Activated T-cell treated with anti-CD3 and anti-CD28 coated beads, Interleukin-2, amount 50 U/mL, for 72 hours (primary cell): ENCODE measurements at regions not wholly inside any gene's neighbourhood (a gene's known extent, or its start where the extent isn't known, plus 50 kb on each side); places are given as distances from the start of the nearest gene placed in this dataset.

Experiments
- ATAC-seq, 2 donors: fragments of 150-1000 bp; cut with Tn5 transposase; replicated peaks in 1 of 2; 2 replicates each; pipeline ENCODE4 v1.10.0; 2021; ENCODE audit warnings: moderate library complexity in 2 of 2, mild to moderate bottlenecking in 1 of 2
- DNase-seq, 2 donors: peaks; one replicate each; pipeline ENCODE4 v3.0.0; 2021 to 2022; ENCODE audit warnings: mixed read lengths in 1 of 2
- H3K27ac Mint-ChIP-seq: one replicate; pipeline ENCODE4 v1.8.0; 2022; ENCODE audit warnings: mild to moderate bottlenecking, moderate library complexity, mixed read lengths
- H3K27me3 Mint-ChIP-seq: one replicate; pipeline ENCODE4 v1.8.0; 2022; ENCODE audit warnings: low read depth, mixed read lengths
- H3K36me3 Mint-ChIP-seq, 2 donors: one replicate each; pipeline ENCODE4 v1.8.0; 2022; ENCODE audit warnings: mixed read lengths in 2 of 2, mild to moderate bottlenecking in 1 of 2; ENCODE audit not compliant: insufficient read depth in 2 of 2
- H3K4me1 Mint-ChIP-seq: one replicate; pipeline ENCODE4 v1.8.0; 2022; ENCODE audit warnings: low read depth, mixed read lengths
- H3K4me3 Mint-ChIP-seq, 2 donors: one replicate each; pipeline ENCODE4 v1.8.0; 2022; ENCODE audit warnings: mild to moderate bottlenecking in 2 of 2, mixed read lengths in 2 of 2, moderate library complexity in 2 of 2
- H3K9me3 Mint-ChIP-seq, 2 donors: one replicate each; pipeline ENCODE4 v1.8.0; 2022; ENCODE audit warnings: mixed read lengths in 2 of 2

- Mint-ChIP-seq H3K27ac (no peak overlapping the region), H3K27me3 (peaks cover 4% of the 10 kb centered on the region), H3K4me1 (no peaks in the 10 kb centered on the region), H3K9me3 (no peaks in the 10 kb centered on the region), H3K4me3 (no peak overlapping the region), H3K36me3 (no peaks in the 10 kb centered on the region)
- ATAC-seq (no peak), DNase-seq (no peak)
These were observed 390.4 kb downstream of the TLE4 start for GRCh38 chr9:79962150-79962549.

DNA sequence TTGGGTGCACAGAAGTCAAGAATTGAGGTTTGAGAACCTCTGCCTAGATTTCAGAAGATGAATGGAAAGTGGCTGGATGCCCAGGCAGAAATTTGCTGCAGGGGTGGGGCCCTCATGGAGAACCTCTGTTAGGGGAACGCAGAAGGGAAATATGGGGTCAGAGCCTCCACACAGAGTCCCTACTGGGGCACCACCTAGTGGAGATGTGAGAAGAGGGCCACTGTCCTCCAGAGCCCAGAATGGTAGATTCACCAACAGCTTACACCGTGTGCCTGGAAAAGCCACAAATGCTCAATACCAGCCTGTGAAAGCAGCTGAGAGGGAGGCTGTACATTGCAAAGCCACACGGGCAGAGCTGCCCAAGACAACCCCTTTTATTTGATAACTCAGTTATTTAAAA lies 383.5 kb downstream of the TLE4 start:
- Mint-ChIP-seq H3K9me3 (peaks cover 4 to 5% of the 10 kb centered on the region in 2 donors), H3K4me3 (no peak overlapping the region), H3K36me3 (peaks cover 4 to 5% of the 10 kb centered on the region in 2 donors), H3K4me1 (no peaks in the 10 kb centered on the region), H3K27me3 (no peaks in the 10 kb centered on the region), H3K27ac (no peak overlapping the region)
- DNase-seq (peak; percentile 2 to 10), ATAC-seq (no peak)

GRCh38 chr9:79953908-79954307 lies 382.1 kb downstream of the TLE4 start:
- Mint-ChIP-seq H3K4me1 (no peaks in the 10 kb centered on the region), H3K27ac (no peak overlapping the region), H3K9me3 (peaks cover 4 to 5% of the 10 kb centered on the region in 2 donors), H3K36me3 (peaks cover 4 to 5% of the 10 kb centered on the region in 2 donors), H3K27me3 (no peaks in the 10 kb centered on the region), H3K4me3 (no peak overlapping the region)
- no peak for ATAC-seq
- DNase-seq = no peak

DNA sequence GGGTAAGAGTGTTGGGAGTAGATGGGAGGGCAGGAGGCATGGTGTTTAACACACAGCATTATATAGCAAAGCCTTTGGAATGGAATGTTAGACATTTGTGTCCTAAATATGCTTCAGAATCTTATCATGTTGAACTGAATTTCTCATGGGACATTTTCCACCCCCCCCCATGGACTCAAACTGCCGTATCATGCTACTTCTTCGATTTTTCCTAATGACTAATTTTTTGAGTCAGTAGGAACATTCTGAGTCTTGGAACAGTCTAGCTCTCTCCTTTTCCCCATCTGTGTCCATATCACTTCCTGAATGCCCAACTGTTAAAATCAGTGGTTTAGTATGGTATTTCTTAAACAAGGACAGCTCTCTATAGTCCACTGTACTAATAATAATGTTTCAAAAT lies 380.6 kb downstream of the TLE4 start:
- H3K9me3 Mint-ChIP-seq = peaks cover 4 to 5% of the 10 kb centered on the region in 2 donors
- peaks cover 4 to 5% of the 10 kb centered on the region in 2 donors for H3K36me3 Mint-ChIP-seq
- no peak overlapping the region for H3K27ac Mint-ChIP-seq
- DNase-seq (no peak), ATAC-seq (no peak)
- no peaks in the 10 kb centered on the region for H3K27me3 Mint-ChIP-seq
- H3K4me3 Mint-ChIP-seq = no peak overlapping the region
- no peaks in the 10 kb centered on the region for H3K4me1 Mint-ChIP-seq

- Mint-ChIP-seq H3K27ac (no peak overlapping the region), H3K4me3 (no peak overlapping the region), H3K27me3 (no peaks in the 10 kb centered on the region), H3K36me3 (no peaks in the 10 kb centered on the region), H3K4me1 (no peaks in the 10 kb centered on the region), H3K9me3 (no peaks in the 10 kb centered on the region)
- DNase-seq = no peak
- no peak for ATAC-seq
These were observed 374.9 kb downstream of the TLE4 start for GRCh38 chr9:79946712-79947111.

DNA sequence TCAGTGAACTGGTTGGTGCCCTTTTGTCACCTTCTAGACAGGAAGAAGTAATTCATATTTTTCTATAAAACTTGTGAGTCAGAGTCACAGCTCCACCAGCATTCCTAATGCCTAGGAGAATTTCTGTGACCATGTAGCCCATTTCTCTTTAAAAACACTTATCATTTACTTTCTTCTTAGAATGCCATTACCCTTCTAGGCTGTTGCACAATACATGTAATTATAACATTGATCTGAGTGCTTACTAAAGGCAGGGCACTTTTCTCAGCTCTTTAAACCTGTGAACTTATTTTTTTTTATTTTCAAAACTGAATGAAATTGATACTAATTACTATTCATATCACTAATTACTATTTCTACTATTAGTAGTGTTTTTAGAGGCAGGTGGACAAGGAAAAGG lies 373.7 kb downstream of the TLE4 start:
- Mint-ChIP-seq H3K27me3 (no peaks in the 10 kb centered on the region), H3K4me1 (no peaks in the 10 kb centered on the region), H3K9me3 (no peaks in the 10 kb centered on the region), H3K36me3 (no peaks in the 10 kb centered on the region), H3K4me3 (no peak overlapping the region), H3K27ac (no peak overlapping the region)
- DNase-seq (no peak), ATAC-seq (no peak)

DNA sequence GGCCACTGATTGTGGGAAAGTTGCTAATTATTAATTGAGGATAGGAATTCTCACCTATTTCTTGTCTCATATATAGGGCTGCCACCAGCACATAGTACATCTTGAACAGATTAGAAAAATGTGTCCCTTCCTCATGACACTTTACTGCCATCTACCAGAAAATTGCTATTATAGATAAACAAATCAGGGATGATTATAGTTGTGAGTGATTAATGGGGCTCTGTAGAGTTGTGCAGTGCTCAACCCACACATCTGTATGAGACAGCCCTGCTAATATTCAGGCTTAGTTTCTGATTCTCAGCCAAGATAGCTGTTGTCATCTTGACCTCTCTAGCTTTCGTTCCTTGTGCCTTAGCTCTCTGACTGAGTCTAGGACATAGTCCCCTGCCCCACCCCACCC lies 373.3 kb downstream of the TLE4 start:
- Mint-ChIP-seq H3K4me1 (no peaks in the 10 kb centered on the region), H3K4me3 (no peak overlapping the region), H3K27me3 (no peaks in the 10 kb centered on the region), H3K9me3 (no peaks in the 10 kb centered on the region), H3K36me3 (no peaks in the 10 kb centered on the region), H3K27ac (no peak overlapping the region)
- ATAC-seq = no peak
- no peak for DNase-seq

DNA sequence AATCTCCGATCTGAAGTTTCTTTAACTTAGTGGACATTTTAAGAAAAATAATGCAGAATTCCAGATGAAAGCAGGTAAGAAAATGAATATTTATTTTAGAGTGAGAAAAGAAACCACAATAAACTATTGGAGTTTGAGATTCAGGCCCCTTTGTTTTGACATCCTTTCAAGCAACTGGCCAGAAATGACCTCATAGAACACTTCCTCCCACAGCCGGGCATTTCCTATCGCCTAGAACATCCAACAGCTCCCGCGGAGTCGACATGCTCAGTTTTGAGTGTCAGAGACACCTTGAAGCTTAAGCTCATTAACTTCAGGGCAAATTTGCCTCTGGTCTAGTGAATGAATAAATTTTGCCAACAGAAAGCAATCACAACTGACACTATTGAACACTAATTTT lies 369.2 kb downstream of the TLE4 start:
- Mint-ChIP-seq H3K4me3 (no peak overlapping the region), H3K9me3 (no peaks in the 10 kb centered on the region), H3K4me1 (no peaks in the 10 kb centered on the region), H3K36me3 (no peaks in the 10 kb centered on the region), H3K27ac (no peak overlapping the region), H3K27me3 (no peaks in the 10 kb centered on the region)
- ATAC-seq = no peak
- no peak for DNase-seq

DNA sequence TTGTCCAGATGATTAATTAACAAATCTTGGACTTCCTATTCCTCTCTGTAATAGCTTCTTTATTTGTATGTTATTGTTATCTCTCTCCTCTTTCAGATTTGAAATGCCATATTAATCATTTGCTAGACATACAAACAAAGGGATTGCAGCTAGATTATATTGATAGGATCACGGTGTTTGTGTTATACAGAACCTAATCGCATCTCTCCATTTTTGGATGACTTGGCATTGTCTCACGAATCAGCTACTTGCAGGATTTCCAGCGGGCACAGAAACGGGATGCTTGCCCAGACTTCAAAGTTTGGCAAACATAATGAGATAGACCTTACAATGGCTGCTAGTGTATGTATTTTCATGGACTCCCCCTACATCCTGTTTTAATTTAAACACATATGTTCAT lies 368.1 kb downstream of the TLE4 start:
- DNase-seq = no peak
- no peaks in the 10 kb centered on the region for H3K27me3 Mint-ChIP-seq
- H3K4me1 Mint-ChIP-seq = no peaks in the 10 kb centered on the region
- H3K36me3 Mint-ChIP-seq = no peaks in the 10 kb centered on the region
- no peaks in the 10 kb centered on the region for H3K9me3 Mint-ChIP-seq
- no peak overlapping the region for H3K4me3 Mint-ChIP-seq
- ATAC-seq = no peak
- no peak overlapping the region for H3K27ac Mint-ChIP-seq

GRCh38 chr9:79936336-79936735 lies 364.6 kb downstream of the TLE4 start:
- no peak overlapping the region for H3K4me3 Mint-ChIP-seq
- no peak for ATAC-seq
- H3K27ac Mint-ChIP-seq = no peak overlapping the region
- H3K27me3 Mint-ChIP-seq = no peaks in the 10 kb centered on the region
- no peaks in the 10 kb centered on the region for H3K9me3 Mint-ChIP-seq
- no peak for DNase-seq
- H3K4me1 Mint-ChIP-seq = no peaks in the 10 kb centered on the region
- H3K36me3 Mint-ChIP-seq = no peaks in the 10 kb centered on the region

DNA sequence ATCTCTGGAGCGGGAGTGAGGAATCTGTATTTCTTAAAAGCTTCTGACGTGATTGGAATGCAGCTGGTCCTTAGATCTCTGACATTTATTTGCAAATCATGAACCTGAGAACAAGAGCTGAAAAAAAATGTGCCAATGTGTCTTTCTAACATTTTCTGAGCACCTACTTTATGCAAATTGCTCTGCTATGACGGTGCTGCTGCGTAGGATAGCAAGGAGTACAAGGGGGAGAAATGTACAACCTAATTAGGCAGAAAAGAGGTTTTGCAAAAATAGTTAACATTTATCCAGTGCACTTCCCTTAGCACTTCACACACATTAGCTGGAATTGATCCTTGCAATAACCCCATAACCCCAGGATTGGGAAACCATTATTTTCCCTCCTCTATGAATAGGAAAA lies 357.5 kb downstream of the TLE4 start:
- H3K4me1 Mint-ChIP-seq = no peaks in the 10 kb centered on the region
- no peak for DNase-seq
- no peaks in the 10 kb centered on the region for H3K27me3 Mint-ChIP-seq
- ATAC-seq = no peak
- no peak overlapping the region for H3K4me3 Mint-ChIP-seq
- no peak overlapping the region for H3K27ac Mint-ChIP-seq
- H3K36me3 Mint-ChIP-seq = no peaks in the 10 kb centered on the region
- no peaks in the 10 kb centered on the region for H3K9me3 Mint-ChIP-seq

DNA sequence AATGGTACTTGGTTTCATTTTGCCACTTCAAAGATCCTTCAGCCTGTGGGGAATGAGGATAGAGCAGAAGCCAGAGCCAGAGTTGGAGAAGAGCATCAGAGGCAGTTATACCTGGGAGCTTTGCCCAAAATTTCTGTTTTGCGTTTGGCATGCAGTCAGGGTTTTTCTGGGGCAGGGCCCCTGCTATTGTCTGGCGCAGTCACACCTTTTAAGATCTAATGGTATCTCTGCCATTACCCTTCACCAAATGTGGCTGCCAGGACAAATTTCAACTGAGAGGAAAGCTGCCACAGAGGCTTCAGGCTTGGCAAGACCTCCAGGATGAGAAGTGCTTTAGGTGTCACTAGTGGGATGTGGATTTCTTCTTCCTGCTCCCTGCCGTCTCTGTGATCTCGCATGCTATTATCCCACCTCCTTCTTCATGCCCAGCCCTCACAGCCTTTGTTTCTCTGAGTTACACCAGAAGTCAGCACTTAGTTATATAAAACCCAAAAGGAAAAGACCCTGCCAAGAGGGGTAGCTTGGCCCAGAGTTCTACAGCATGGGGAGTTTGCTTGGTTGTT lies 357.0 kb downstream of the TLE4 start:
- no peak for DNase-seq
- H3K36me3 Mint-ChIP-seq = no peaks in the 10 kb centered on the region
- no peak overlapping the region for H3K27ac Mint-ChIP-seq
- no peaks in the 10 kb centered on the region for H3K27me3 Mint-ChIP-seq
- ATAC-seq = no peak
- no peak overlapping the region for H3K4me3 Mint-ChIP-seq
- H3K9me3 Mint-ChIP-seq = no peaks in the 10 kb centered on the region
- H3K4me1 Mint-ChIP-seq = no peaks in the 10 kb centered on the region

DNA sequence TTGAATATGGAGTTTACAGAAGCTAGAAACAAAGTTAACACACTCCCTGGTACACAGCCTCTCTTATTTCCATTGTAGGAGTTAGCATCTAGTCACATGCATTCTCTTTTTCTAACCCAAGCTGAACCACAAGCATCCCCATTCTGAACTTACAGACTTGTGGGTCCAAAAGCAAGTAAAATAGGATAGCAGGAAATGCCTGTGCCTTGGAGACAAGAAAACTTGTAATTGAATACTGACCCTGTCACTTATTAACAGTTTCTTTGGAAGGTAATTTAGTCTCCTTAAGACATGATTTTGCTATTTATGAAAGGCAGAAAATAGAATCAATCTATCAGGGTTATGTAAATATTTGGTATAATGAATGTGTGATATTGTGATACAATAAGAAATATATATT lies 353.6 kb downstream of the TLE4 start:
- Mint-ChIP-seq H3K9me3 (no peaks in the 10 kb centered on the region), H3K36me3 (no peaks in the 10 kb centered on the region), H3K4me1 (no peaks in the 10 kb centered on the region), H3K4me3 (no peak overlapping the region), H3K27ac (no peak overlapping the region), H3K27me3 (no peaks in the 10 kb centered on the region)
- DNase-seq (no peak), ATAC-seq (no peak)

DNA sequence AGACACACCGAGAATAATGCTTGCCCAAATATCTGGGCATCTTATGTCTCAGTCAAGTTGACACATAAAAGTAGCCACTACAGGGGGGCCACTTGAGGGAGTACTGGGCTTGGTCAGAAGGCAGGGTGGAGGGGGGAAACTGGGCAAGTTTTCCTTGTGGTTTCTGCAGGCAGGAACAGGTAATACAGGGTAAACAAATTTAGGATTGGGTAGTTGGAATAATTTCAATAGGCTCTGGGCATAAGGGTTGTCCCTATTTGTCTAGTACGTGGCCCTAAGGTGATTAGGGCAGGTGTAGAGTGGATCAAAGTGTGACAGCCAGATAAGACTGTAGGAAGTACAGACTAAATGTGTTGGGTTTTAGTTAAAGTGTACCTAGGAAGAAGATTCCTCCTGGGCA lies 353.1 kb downstream of the TLE4 start:
- Mint-ChIP-seq H3K9me3 (peaks cover 0 to under 1% of the 10 kb centered on the region in 2 donors), H3K27me3 (no peaks in the 10 kb centered on the region), H3K27ac (no peak overlapping the region), H3K4me1 (no peaks in the 10 kb centered on the region), H3K36me3 (no peaks in the 10 kb centered on the region), H3K4me3 (no peak overlapping the region)
- DNase-seq (no peak), ATAC-seq (no peak)
